NCI-H446 treated with DMSO at 0.1 percent for 48 hours (cell line): ENCODE measurements at regions not wholly inside any gene's neighbourhood (a gene's known extent, or its start where the extent isn't known, plus 50 kb on each side); places are given as distances from the start of the nearest gene placed in this dataset.
A peak's percentile ranks its signal among the peaks of the same experiment; 100 is the strongest.

Experiments used
- DNase-seq: peaks from one replicate; lab custom pipeline; 2025; lab: John Stamatoyannopoulos, UW

DNA sequence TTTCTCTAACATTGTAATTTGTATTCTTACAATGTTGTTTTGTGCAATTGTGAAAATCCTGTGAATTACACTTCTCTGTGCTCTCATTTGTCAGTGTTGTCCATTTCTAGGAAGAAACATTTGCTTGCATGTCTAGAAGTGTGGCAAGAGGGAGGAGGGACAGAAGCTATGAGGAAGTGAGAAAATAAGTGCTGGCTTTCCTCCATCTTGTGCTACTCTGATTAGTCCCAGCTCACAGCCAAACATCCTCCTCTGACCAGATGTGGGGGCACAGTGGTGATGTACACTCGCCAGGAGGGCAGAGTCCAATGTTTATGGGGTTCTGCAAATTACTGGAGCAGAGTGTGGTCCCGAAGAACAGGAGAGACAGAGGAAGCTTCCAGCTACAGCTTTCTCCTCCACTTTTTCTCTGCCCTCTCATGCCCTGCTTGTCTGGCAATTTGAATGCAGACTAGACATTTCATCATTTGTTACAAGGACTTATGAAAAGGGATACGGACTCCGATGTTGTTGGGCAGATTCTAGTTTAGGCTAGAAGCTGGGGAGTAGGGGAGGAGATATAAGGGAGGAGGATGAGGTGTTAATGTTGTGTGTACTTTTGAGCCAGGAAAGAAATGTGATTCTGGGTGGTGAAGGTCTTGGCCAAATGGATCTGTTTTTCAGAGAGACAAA lies 131.0 kb upstream of the C1GALT1 start:
- DNase-seq, result no peak

DNA sequence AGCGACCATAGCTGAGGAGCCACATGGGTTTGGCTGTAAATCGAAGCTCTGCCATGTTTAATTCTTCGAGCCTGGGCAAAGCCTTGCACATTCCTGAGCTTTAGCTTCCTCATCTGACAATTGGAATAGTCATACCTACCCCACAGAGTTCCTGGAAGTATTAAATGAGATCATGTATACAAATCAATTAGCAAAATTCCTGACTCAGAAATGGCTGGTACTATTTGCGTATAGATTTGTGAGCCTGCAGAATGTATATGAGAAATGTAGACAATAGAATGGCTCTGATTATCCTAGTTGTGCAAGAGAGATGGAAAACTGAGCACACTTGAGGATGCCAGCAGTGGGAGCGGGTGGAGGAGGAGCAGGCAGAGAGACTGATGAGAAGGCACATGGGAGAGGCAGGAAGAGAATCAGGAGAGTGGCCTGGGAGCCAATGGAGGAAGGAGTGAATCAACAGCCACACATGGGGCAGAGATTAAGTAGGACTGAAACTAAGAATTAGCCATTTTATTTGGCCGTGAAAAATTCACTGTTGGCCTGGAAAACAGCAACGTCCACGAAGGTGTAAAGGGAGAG lies 128.0 kb upstream of the C1GALT1 start:
- no peak for DNase-seq

DNA sequence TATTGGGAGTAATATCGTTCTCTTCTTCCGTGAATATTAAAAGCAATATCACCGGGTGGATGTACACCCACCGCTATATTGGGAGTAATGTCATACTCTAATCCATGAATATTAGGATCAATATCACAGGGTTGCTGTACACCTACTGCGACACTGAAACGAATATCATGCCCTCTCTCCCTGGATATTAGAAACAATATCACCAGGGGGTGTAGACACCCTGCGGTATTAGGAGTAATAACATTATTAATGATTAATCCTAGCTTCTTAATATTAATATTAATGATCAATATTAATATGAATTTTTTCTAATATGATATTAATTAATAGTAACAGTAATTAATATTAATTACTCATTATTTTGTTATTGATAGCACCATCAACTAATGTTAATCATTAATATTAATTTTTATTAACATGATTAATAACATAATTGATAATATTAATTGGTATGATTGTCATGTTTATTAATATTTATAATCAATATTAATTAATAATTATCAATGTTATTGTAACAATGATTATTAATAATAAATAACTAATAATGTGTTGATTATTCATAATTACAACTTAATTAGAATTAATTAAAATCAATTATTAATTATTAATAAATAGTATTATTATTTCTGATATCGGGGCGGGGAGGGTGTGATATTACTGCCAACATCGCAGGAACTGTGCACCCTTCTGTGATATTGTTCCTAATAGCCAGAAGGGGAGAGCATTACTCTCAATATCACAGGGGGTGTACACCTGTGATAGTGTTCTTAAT lies 121.3 kb upstream of the C1GALT1 start:
- DNase-seq, result no peak

DNA sequence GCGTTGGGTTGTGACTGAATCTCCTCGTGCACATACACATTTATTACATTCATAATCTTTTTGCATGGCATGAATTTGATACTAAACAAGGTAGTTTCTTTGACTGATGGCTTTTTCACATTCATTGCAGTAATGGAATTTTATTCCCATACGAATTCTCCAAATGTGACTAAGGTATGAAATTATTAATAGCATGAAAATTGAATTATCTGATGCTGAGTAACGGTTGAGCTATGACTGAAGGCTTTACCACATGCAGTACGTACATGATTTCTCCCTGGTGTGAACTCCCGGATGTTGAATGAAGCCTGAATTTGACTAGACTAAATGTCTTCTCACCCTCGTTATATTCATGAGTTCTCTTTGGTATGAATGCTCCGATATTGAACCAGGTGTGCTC lies 104.4 kb upstream of the C1GALT1 start:
- no peak for DNase-seq

DNA sequence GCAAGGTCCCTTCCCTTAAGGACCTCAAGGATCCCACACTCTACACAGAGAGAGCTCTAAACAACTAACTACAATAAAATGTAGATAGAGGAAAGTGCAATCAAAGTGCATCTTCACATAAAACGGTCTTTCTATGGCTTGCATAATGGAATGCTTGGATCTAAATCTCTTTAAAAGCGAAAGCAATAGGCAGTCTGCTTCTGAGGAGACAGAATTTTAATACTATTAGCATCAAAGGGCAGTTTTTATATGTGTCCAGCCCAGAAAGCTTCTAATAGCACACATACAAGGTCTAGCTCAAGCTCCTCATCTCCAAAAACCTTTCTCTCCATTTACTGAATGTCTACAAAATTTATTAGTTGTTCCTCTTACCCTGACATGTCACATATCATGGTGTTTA lies 101.5 kb upstream of the C1GALT1 start:
- DNase-seq, result no peak

DNA sequence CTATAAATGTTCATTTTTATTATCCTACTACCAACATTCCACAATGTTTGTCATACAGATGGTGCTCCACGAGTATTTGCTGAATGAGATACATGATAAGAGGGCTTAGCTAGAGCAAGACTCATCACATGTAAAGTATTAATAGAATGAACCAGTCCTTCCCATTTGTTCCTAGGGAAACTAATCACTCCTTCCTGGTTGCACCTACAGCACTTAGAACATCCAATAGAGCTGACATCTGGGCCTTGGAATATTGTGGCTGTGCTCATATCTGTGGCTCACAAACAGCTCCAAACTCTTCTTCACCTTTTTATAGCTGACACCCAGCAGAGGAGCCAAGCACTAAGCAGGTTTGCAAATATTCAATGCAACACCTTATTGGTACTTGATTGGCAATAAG lies 91.9 kb upstream of the C1GALT1 start:
- DNase-seq, result no peak

DNA sequence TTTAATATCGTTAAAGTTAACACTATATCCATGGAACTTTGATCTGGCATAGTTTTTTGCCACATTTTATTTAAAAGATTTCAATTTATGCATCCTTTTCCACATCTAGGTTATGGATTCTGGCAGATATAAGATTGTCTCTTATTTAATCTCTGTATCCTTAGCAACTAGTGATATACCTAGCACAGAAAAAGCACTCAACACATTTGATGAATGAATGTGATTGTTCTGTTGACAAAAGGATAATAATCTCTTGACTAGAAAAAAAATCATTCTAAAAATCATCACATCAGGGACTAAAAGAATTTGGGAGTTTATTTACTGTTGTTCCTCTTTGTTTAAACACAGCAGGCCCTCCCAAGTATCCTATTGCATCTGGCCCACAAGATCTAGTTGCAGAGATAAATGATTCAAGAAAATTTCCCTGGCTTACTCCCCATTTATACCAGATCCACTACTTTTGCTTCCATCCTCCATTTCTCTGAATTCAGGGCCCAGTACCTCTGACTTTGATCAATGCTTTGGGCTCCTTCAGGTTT lies 84.0 kb upstream of the C1GALT1 start:
- no peak for DNase-seq

DNA sequence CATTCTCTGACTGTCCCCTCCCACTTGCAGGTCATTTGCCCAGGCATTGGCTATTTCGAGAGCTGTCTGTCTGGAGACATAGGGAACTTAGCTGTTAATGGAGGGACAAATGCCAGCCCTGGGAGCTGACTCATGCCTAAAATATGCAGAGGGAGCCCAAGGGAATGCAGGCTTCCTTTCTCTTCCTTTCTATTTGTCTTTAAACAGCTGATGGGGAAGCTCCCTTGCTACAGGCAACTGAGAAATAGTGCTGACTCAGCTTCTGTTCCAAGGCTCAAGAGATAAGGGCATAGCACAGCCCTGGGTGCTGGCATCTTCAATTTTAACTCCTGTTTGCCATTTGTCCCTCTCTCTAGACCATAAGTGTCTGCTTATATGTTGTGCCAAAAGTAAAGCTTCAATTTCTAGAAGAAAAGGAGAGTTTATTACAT lies 82.7 kb upstream of the C1GALT1 start:
- peak; percentile 57 for DNase-seq

DNA sequence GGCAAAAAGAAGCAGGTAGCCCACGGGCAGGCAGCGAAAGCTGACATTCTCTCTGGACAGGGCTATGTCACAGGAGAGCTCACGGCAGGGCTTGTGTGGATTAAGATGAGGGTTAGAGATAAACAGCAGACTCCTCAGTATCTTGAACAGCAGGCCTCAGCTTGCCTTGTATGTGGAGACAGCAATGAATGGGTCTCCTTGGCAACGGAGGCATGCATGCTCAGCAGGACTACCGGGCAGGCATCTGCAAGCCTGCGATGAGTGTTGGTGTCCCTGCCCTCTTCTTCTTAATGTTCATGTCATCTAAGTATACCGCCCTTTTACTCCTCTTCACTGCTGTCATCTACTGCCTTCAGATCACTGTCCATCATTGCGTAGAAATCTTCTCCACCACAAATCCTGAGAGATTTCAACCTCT lies 81.9 kb upstream of the C1GALT1 start:
- DNase-seq, result peak; percentile 7

DNA sequence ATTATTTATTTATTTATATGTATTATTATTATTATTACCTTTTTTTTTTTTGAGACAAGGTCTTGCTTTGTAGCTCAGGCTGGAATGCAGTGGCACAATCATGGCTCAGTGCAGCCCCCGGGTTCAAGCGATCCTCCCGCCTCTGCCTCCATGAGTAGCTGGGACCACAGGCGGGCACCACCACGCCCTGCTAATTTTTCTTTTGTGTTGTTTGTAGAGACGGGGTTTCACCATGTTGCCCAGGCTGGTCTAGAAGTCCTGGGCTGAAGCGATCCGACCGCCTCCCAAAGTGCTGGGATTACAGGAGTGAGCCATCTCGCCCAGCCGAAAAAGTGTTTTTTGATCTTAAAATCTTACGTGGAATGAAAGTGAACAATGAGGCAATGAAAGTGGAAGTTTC lies 79.4 kb upstream of the C1GALT1 start:
- no peak for DNase-seq

DNA sequence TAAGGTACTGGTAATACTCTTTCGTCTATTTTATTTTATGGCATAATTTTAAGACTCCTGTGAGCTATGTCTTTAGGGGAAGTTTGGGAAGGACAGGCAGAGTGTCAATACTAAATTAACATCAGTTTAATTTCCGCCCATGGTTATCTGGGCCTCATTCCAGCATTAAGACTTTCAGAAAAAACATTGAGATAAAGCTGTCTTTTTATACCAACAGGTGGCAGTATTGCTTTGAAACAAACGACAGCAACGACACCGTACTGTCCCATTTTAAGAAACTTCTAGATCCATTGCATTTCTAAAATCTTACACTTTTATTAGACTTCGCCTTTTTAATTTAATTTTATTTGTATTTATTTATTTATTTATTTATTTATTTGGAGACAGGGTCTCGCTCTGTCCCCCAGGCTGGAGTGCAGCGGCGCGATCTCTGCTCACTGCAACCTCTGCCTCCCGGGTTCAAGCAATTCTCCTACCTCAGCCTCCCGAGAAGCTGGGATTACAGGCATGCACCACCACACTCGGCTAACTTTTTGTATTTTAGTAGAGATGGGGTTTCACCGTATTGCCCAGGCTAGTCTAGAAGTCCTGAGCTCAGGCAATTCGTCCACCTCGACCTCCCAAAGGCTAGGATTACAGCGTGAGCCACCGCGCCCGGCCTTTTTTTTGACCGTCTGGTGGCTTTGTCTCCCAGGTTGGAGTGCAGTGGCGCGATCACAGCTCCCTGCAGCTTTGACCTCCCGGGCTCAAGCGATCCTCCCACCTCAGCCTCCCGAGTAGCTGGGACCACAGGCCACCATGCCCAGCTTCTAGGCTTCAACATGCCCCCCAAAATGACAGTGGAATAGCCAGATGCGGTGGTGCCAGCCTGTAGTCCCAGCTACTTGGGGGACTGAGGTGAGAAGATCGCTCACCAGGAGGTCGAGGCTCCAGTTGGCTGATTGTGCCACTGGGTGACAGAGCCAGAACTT lies 78.7 kb upstream of the C1GALT1 start:
- peak; percentile 57 for DNase-seq

DNA sequence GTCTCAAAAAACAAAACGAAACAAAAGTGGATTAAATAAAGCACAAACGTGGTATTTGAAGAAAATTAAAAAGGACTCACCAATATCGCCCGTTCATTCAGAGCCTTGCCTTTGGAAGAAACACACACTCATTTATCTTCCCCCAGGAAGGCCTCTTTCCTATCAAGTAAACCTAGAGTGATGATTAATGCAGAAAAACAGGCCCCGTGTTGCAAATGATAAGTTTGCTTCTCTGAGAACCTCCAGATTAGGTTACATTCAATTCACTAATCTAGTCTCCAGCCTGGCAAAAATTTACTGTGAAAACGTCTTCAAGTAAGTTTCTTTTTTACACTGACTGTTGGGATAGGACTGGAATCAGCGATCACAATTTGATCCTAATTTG lies 78.0 kb upstream of the C1GALT1 start:
- no peak for DNase-seq

DNA sequence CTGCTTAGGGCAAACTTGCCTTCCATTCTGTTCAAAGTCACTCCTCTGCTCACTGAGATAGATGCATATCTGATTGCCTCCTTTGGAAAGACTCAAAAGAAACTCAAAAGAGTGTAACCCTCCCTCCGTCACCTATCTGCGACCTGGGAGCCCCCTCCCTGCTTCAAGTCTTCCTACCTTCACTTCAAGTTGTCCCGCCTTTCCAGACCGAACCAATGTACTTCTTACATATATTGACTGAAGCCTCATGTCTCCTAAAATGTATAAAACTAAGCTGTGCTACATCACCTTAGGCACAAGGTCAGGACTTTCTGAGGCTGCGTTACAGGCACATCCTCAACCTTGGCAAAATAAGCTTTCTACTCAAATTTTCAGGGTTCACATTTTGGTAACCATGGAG lies 77.4 kb upstream of the C1GALT1 start:
- no peak for DNase-seq

DNA sequence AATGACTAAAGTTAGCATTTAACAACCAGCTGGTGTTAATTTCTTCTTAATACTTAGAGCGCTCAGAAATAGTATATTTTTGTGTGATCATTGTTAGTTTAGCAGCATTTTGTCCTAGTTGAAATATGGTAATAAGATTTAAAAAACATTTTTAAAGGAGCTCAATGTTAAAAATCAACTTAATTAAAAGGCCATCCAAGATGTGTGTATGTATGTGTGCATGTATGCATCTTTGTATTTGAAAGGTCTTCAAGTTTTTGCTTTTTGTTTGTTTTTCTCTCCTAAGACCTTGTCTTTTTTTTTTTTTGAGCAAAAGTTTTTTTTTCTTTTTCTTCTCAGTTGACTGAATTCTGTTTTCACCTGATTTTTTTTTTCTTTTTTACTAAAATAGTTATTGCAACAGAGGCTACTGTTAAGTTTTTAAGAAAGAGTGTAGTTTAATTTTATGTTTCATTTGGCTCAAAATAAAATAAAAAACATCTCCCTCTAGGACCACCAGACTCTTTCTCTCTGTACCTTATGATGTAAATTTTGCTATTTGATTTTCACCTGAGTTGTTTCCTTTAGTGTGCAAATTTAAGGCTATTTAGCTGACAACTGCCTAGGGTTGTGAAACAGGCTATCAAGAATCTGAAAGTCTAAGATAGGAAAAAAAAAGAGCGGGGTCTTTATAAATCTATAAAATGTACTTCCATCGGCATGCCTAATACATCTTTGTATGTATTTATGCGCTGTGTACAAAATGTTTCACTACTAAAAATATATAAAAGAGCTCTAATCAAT lies 76.4 kb upstream of the C1GALT1 start:
- DNase-seq, result no peak

DNA sequence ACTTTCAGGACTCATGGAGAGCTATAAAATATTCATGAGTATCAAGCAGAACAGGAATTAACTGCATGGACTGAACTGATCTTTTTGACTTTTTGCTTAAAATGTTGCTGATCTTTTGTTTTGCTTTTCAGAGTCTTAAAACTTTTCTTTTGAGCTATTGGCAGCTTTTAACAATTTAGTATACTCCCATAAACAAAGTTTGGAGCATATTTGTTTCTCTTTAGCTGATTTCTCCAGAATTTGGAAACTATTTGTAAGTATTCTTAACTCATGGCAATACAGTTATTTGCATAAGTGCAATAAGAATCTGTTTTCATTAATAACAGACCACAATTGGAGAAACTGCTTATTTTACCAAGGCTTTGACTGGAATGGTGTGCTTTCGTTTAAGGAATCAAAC lies 73.4 kb upstream of the C1GALT1 start:
- DNase-seq, result no peak

DNA sequence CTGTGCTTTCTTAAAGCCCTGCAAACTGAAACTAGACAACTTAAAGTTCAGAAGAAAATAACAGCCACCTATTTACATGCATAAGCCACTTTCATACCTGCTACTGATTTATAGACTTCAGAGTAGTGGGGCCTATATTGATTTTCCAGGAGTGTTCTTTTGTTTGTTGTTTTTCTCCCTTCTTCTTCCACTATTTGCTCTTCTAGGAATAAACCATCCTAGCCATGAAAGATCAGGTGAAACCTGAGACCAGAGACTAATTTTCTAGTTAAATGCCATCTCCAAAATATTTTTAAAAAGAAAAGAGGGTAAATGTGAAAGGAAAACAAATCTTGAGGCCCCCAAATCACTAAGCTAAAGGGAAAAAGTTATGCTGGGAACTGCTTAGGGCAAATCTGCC lies 72.4 kb upstream of the C1GALT1 start:
- DNase-seq, result no peak

DNA sequence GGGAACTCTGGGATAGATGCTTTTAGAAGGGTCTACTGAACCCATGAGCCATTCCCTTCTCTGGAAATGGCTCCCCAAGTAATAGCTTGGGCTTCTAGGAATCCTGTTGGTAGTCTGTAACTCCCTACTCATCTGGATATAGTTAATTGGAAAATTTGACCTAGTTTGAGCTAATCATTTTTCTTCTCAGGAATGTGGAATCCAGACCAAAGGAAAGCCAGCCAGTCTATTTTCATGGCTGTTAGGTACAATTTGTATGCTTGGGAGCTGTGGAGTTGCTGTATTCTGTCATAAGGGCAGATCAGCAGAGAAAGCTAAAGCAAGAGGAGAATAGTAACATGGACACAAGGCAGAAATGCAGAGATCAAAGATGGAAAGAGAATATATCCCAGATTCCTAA lies 71.6 kb upstream of the C1GALT1 start:
- no peak for DNase-seq

DNA sequence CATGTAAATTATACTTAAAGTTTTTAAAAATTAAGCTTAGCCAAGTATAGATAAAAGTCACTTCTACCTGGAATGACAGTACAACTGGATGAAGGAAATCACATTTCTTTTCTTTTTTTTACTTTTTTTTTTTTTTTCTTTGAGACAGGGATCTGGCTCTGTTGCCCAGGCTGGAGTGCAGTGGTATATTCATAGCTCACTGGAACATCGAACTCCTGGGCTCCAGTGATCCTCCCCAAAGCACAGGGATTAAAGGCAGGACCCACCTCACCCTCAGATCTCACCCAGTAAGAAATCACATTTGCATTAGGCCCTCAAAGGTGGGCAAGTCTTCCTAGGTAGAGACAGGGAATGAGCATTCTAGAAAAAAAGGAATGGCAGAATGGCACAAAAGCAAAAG lies 69.5 kb upstream of the C1GALT1 start:
- DNase-seq, result no peak

DNA sequence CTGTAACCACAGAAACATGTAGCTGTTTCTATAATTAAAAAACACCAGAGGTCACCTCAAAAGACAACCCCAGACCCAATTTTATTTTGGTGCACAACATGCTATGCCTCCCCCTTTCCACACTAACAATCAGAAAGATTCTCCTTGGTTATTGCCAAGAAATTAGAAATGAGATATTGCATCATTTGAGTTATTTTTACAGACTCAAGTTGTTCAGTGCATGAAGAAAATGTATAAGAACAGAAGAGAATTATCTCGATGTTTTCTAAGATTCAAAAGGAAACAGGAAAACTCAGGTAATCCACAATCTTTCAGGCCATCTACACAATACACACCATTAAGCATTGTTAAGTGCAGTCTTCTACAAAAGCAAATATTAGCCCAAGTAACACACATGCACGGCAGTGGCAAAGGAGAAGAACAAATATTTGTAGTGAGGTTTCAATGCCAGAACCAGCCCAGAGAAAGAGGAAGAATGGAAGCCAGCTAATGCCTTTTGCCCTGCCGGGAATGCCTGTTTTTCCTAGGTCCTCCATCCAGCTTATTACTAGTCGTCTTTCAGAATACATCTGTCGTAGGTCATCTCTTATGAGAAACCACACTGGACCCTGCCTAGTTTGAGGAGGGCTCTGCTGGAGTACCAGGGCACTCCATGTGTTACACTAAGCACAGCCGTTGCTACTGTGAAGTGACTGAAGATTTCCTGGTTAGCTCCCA lies 67.6 kb upstream of the C1GALT1 start:
- no peak for DNase-seq

DNA sequence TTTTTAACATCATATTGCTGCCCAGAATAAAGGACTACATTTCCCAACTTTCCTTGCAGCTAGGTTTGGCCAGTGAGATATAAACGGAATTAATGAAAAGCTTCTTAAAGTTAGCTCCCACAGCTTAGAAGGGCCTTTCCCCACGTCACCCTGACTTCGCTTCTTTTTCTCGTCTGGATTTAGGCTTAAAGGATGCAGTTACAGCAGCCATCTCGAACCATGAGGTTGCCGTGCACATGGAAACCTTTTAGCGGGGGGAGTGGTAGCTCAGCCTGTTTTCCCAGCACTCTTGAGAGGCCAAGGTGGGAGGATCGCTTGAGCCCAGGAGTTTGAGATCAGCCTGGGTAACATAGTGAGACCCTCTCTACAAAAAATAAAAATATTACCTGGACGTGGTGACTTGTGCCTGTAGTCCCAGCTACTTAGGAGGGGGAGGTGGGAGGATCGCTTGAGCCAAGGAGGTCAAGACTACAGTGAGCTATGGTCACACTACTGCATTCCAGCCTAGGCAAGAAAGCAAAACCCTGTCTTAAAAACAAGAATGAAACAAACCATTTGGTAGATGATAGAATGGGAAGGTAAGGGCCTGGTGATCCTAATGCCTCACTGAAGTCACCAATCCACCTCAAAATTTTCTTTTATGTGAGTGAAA lies 64.3 kb upstream of the C1GALT1 start:
- DNase-seq, result no peak
